Left kidney (tissue), 1 donor: ENCODE measurements at regions not wholly inside any gene's neighbourhood (a gene's known extent, or its start where the extent isn't known, plus 50 kb on each side); places are given as distances from the start of the nearest gene placed in this dataset.

Experiments used
- DNase-seq: peaks from one replicate; pipeline ENCODE4 v3.0.0-alpha.2; 2013

GRCh38 chr4:34732176-34732950 is 1512.0 kb downstream of the ARAP2 start:
- no peak for DNase-seq

GRCh38 chr4:34733185-34733941 is 1511.0 kb downstream of the ARAP2 start:
- DNase-seq = no peak

GRCh38 chr4:34766935-34767334 is 1477.4 kb downstream of the ARAP2 start:
- DNase-seq = no peak

GRCh38 chr4:34767407-34767806 is 1476.9 kb downstream of the ARAP2 start:
- DNase-seq = no peak

GRCh38 chr4:34771632-34772031 is 1472.7 kb downstream of the ARAP2 start:
- DNase-seq = no peak

- DNase-seq = no peak
Measured at GRCh38 chr4:34790131-34790530, 1454.2 kb downstream of the ARAP2 start.

GRCh38 chr4:34791209-34791608 is 1453.1 kb downstream of the ARAP2 start:
- no peak for DNase-seq

GRCh38 chr4:34800953-34801352 is 1443.4 kb downstream of the ARAP2 start:
- DNase-seq = no peak

GRCh38 chr4:34814266-34814665 is 1430.0 kb downstream of the ARAP2 start:
- no peak for DNase-seq

GRCh38 chr4:34824515-34824914 is 1419.8 kb downstream of the ARAP2 start:
- no peak for DNase-seq

GRCh38 chr4:34826660-34827059 is 1417.7 kb downstream of the ARAP2 start:
- DNase-seq = no peak

GRCh38 chr4:34845926-34846325 is 1398.4 kb downstream of the ARAP2 start:
- no peak for DNase-seq

- DNase-seq = no peak
Measured at GRCh38 chr4:34850421-34850820, 1393.9 kb downstream of the ARAP2 start.

- no peak for DNase-seq
Measured at GRCh38 chr4:34850968-34851367, 1393.3 kb downstream of the ARAP2 start.

- DNase-seq = no peak
Measured at GRCh38 chr4:34851411-34851810, 1392.9 kb downstream of the ARAP2 start.

- DNase-seq = no peak
Measured at GRCh38 chr4:34854451-34854850, 1389.9 kb downstream of the ARAP2 start.

GRCh38 chr4:34861666-34862065 is 1382.6 kb downstream of the ARAP2 start:
- no peak for DNase-seq

GRCh38 chr4:34878961-34879360 is 1365.4 kb downstream of the ARAP2 start:
- no peak for DNase-seq

- no peak for DNase-seq
Measured at GRCh38 chr4:34880246-34880645, 1364.1 kb downstream of the ARAP2 start.

- no peak for DNase-seq
Measured at GRCh38 chr4:34891892-34892291, 1352.4 kb downstream of the ARAP2 start.

- DNase-seq = no peak
Measured at GRCh38 chr4:34893382-34893781, 1350.9 kb downstream of the ARAP2 start.

- DNase-seq = no peak
Measured at GRCh38 chr4:34920032-34920431, 1324.3 kb downstream of the ARAP2 start.

GRCh38 chr4:34921391-34921790 is 1322.9 kb downstream of the ARAP2 start:
- no peak for DNase-seq

GRCh38 chr4:34922325-34922724 is 1322.0 kb downstream of the ARAP2 start:
- DNase-seq = no peak
